HL-60 (cell line): ENCODE measurements at regions not wholly inside any gene's neighbourhood (a gene's known extent, or its start where the extent isn't known, plus 50 kb on each side); places are given as distances from the start of the nearest gene placed in this dataset.

Source experiments
- GABPA ChIP-seq: IDR thresholded peaks from 2 replicates; pipeline ENCODE4 v1.6.1; 2012; ENCODE audit warnings: low read depth
- POLR2AphosphoS5 ChIP-seq: IDR thresholded peaks from 2 replicates; pipeline ENCODE4 v1.6.1; 2012; ENCODE audit warnings: low read depth
- SPI1 ChIP-seq: IDR thresholded peaks from 2 replicates; pipeline ENCODE4 v1.6.1; 2012; ENCODE audit warnings: low read depth, mild to moderate bottlenecking, borderline replicate concordance
- TF ChIP-seq, protein P1 (sequence below): IDR thresholded peaks from one replicate; pipeline ENCODE4 v1.5.1; 2011; ENCODE audit warnings: low read length, control low read depth, inconsistent platforms; ENCODE audit not compliant: insufficient read depth
- TF ChIP-seq, protein P2 (sequence below): IDR thresholded peaks from 2 replicates; pipeline ENCODE4 v1.6.1; 2012; ENCODE audit warnings: low read depth; ENCODE audit not compliant: insufficient replicate concordance

DNA sequence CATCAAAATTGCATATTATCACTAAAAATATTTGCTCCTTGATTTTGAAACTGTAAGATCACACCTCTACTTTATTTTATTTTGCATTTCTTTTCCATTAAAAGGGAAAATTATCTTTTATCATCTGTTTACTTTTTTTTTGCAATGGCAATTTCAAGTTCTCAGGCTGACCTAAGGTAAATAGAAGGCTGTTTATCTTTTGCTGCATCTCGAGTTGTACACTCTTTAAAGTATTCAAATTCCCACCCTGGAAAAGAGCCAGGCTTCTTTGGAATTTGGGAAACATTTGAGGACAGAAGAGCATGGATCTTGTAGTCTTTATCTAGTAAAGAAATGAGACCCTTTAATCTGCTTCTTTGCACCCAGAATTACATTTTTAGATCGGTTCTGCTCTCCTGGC lies 645.7 kb downstream of the SLC4A3 start:
- TF ChIP-seq, protein P1, sequence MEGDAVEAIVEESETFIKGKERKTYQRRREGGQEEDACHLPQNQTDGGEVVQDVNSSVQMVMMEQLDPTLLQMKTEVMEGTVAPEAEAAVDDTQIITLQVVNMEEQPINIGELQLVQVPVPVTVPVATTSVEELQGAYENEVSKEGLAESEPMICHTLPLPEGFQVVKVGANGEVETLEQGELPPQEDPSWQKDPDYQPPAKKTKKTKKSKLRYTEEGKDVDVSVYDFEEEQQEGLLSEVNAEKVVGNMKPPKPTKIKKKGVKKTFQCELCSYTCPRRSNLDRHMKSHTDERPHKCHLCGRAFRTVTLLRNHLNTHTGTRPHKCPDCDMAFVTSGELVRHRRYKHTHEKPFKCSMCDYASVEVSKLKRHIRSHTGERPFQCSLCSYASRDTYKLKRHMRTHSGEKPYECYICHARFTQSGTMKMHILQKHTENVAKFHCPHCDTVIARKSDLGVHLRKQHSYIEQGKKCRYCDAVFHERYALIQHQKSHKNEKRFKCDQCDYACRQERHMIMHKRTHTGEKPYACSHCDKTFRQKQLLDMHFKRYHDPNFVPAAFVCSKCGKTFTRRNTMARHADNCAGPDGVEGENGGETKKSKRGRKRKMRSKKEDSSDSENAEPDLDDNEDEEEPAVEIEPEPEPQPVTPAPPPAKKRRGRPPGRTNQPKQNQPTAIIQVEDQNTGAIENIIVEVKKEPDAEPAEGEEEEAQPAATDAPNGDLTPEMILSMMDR, result no peak
- TF ChIP-seq, protein P2, sequence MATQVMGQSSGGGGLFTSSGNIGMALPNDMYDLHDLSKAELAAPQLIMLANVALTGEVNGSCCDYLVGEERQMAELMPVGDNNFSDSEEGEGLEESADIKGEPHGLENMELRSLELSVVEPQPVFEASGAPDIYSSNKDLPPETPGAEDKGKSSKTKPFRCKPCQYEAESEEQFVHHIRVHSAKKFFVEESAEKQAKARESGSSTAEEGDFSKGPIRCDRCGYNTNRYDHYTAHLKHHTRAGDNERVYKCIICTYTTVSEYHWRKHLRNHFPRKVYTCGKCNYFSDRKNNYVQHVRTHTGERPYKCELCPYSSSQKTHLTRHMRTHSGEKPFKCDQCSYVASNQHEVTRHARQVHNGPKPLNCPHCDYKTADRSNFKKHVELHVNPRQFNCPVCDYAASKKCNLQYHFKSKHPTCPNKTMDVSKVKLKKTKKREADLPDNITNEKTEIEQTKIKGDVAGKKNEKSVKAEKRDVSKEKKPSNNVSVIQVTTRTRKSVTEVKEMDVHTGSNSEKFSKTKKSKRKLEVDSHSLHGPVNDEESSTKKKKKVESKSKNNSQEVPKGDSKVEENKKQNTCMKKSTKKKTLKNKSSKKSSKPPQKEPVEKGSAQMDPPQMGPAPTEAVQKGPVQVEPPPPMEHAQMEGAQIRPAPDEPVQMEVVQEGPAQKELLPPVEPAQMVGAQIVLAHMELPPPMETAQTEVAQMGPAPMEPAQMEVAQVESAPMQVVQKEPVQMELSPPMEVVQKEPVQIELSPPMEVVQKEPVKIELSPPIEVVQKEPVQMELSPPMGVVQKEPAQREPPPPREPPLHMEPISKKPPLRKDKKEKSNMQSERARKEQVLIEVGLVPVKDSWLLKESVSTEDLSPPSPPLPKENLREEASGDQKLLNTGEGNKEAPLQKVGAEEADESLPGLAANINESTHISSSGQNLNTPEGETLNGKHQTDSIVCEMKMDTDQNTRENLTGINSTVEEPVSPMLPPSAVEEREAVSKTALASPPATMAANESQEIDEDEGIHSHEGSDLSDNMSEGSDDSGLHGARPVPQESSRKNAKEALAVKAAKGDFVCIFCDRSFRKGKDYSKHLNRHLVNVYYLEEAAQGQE, result no peak
- TF ChIP-seq GABPA (no peak), POLR2AphosphoS5 (no peak), SPI1 (no peak)
